HG03520 (cell line): ENCODE measurements at regions not wholly inside any gene's neighbourhood (a gene's known extent, or its start where the extent isn't known, plus 50 kb on each side); places are given as distances from the start of the nearest gene placed in this dataset.

ENCODE experiments used
- ATAC-seq: cut with Tn5 transposase; IDR thresholded peaks from one replicate; pipeline ENCODE4 v1.9.1; 2021; ENCODE audit warnings: mild to moderate bottlenecking, moderate library complexity; ENCODE audit not compliant: unreplicated experiment

GRCh38 chr1:228823200-228823599, 87.9 kb downstream of the RHOU start:
- ATAC-seq, result no peak

GRCh38 chr1:228824366-228824765, 89.1 kb downstream of the RHOU start:
- ATAC-seq, result no peak

- ATAC-seq, result no peak
Observed at GRCh38 chr1:228825041-228825440, 89.8 kb downstream of the RHOU start.

GRCh38 chr1:228825840-228826484, 90.7 kb downstream of the RHOU start:
- ATAC-seq, result peak; percentile 59

- ATAC-seq, result no peak
Observed at GRCh38 chr1:228827019-228827418, 91.7 kb downstream of the RHOU start.

- ATAC-seq, result no peak
Observed at GRCh38 chr1:228828151-228828550, 92.9 kb downstream of the RHOU start.

- no peak for ATAC-seq
Observed at GRCh38 chr1:228830185-228830953, 95.1 kb downstream of the RHOU start.

- ATAC-seq, result peak; percentile 81
Observed at GRCh38 chr1:228830954-228831481, 95.7 kb downstream of the RHOU start.

- no peak for ATAC-seq
Observed at GRCh38 chr1:228833911-228834688, 98.8 kb downstream of the RHOU start.

GRCh38 chr1:228835456-228835855, 100.2 kb downstream of the RHOU start:
- ATAC-seq, result no peak

- no peak for ATAC-seq
Observed at GRCh38 chr1:228835911-228836310, 100.6 kb downstream of the RHOU start.

GRCh38 chr1:228836427-228836826, 101.1 kb downstream of the RHOU start:
- no peak for ATAC-seq

GRCh38 chr1:228837032-228837431, 101.8 kb downstream of the RHOU start:
- ATAC-seq, result no peak

GRCh38 chr1:228837817-228838716, 102.8 kb downstream of the RHOU start:
- no peak for ATAC-seq

GRCh38 chr1:228838717-228839500, 103.6 kb downstream of the RHOU start:
- no peak for ATAC-seq

GRCh38 chr1:228839656-228840055, 104.4 kb downstream of the RHOU start:
- ATAC-seq, result no peak

- ATAC-seq, result no peak
Observed at GRCh38 chr1:228841632-228842031, 106.4 kb downstream of the RHOU start.

- ATAC-seq, result no peak
Observed at GRCh38 chr1:228842094-228842775, 107.0 kb downstream of the RHOU start.

GRCh38 chr1:228845101-228845500, 109.8 kb downstream of the RHOU start:
- no peak for ATAC-seq
